Fibroblast of lung (primary cell): ENCODE measurements at regions not wholly inside any gene's neighbourhood (a gene's known extent, or its start where the extent isn't known, plus 50 kb on each side); places are given as distances from the start of the nearest gene placed in this dataset.

Source experiments
- EZH2 ChIP-seq: IDR thresholded peaks from 2 replicates; pipeline ENCODE4 v1.5.1; 2012; ENCODE audit warnings: low read length, control low read depth, mild to moderate bottlenecking; ENCODE audit errors: missing control alignments
- TF ChIP-seq, protein P1 (sequence below), 2 donors: IDR thresholded peaks in 1 of 2; conservative IDR thresholded peaks in 1 of 2; 1 replicate in 1 of 2; 2 replicates in 1 of 2; pipeline ENCODE4 v1.5.1; 2011 to 2012; ENCODE audit warnings: low read length in 2 of 2, control low read depth in 1 of 2, inconsistent platforms in 1 of 2, low read depth in 1 of 2, mild to moderate bottlenecking in 1 of 2

DNA sequence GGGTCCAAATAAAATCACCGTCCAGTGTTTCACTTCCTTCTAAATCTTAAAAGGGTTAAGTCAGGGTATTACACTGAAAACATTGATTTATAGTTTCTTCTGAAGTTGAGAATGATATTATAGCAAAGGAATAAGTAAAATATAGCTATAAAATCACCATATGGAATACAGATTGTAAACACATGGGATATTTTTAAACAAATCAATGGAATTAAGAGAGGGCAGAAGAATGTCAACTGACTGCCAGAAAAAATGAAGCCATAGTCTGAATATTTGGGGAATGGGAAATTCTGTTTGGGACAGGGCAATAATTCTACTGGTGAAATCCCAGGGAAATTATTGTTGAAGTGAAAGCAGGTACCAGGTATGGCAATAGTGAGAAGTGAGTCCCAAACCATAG lies 664.6 kb downstream of the NCAM2 start:
- TF ChIP-seq EZH2: no peak
- TF ChIP-seq, protein P1, sequence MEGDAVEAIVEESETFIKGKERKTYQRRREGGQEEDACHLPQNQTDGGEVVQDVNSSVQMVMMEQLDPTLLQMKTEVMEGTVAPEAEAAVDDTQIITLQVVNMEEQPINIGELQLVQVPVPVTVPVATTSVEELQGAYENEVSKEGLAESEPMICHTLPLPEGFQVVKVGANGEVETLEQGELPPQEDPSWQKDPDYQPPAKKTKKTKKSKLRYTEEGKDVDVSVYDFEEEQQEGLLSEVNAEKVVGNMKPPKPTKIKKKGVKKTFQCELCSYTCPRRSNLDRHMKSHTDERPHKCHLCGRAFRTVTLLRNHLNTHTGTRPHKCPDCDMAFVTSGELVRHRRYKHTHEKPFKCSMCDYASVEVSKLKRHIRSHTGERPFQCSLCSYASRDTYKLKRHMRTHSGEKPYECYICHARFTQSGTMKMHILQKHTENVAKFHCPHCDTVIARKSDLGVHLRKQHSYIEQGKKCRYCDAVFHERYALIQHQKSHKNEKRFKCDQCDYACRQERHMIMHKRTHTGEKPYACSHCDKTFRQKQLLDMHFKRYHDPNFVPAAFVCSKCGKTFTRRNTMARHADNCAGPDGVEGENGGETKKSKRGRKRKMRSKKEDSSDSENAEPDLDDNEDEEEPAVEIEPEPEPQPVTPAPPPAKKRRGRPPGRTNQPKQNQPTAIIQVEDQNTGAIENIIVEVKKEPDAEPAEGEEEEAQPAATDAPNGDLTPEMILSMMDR (conservative IDR thresholded peaks at IDR 0.05 in 1 of 2, IDR thresholded peaks at IDR 0.05 in 1 of 2; ENCODE audit: low read depth in 1 of 2, low read length in 2 of 2): no peak
